GM19438 (cell line): ENCODE measurements at regions not wholly inside any gene's neighbourhood (a gene's known extent, or its start where the extent isn't known, plus 50 kb on each side); places are given as distances from the start of the nearest gene placed in this dataset.
"Not testable (repeated sequence)": the region's sequence is repeated elsewhere in the genome, so short reads cannot be mapped to it uniquely, and the experiment has no call there.

ENCODE experiments used
- ATAC-seq: cut with Tn5 transposase; IDR thresholded peaks from one replicate; pipeline ENCODE4 v1.9.1; 2021; ENCODE audit warnings: low read depth; ENCODE audit not compliant: unreplicated experiment

DNA sequence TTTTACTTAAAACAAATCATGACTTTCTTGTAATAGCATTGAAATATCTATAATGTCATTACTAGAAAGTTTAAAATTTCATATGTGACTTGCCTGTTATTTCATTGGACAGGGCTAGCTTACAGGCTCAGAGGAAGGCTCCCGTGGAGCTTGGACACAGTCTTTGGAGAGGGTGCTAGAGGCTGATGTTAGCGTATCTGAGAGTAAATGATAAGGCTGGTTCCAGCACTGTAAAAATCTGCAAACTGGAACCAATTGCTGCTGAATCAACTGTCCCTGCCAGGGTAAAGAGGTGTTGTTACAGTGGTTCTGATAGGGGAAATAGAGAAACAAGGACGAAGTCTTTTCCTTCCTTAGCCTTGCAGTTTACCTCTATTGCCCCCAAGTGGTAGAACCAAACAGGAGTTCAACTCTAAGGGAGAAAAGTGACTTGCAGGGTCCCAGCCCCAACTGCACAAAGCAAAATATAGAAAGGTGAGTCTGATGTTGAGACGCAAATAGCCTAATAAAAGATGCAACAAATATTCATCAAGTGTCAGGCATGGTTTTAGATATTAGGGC lies 901.7 kb downstream of the DIAPH3 start:
- ATAC-seq: no peak

DNA sequence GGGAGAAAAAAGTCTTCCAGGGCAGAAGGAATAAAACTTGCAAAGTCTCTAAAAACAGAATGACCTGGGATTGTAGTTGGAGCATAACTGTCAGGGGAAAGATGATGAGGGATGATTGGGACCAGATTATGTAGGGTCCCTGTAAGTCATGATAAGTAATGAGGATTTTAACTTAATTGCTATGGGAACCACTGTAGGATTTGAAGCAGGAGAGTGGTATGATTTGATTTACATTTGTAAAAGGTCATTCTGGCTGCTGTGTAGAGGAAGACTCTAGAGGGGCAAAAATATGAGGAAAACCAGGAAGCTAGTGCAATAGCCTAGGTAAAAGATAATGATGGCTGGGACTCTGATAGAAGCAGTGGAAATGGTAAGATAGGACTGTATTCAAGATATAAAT lies 900.2 kb downstream of the DIAPH3 start:
- ATAC-seq: no peak

DNA sequence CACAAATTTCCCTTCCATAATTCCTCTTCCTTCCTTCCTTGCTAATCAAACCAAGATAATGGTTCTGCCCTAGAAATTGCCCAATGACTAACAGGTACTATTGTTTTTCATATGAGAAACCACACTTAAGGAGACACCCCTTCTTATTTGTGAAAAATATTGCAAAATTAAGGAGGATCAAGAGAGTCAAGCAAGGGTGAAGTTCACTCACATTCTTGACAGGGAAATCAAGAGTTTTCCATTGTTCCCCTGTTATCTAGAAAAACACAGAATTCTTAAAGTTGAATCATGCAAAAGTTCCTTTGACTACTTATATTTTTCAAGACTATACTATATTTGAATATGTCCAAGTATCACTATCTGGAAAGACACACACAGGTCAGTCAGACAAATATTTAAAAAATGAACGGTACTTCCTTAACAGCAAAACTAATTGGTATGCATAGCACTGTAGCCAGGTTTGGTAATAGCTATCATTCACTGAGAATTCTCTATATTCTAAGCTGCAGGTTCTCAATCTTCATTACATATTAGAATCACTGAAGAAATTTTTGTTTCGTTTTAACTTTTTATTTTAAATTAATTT lies 897.2 kb downstream of the DIAPH3 start:
- ATAC-seq: no peak

DNA sequence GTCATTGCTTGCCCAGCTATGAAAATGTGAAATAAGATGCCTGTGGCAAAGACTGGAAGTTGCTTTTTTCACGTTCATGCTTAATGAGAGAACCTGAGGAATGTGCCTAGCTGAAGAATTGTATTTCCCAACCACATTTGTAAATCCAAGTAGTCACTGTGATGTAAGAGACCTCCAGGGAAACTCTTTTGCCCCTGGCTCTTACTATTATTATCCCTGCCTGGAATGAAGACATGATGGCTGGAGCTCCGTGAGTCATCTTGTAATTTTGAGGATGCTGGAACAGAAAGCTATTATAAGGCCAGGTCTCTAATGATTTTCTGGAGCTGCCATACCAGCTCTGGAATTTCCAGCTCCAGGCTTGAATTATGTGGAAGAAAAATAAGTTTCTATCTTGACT lies 894.3 kb downstream of the DIAPH3 start:
- no peak for ATAC-seq

DNA sequence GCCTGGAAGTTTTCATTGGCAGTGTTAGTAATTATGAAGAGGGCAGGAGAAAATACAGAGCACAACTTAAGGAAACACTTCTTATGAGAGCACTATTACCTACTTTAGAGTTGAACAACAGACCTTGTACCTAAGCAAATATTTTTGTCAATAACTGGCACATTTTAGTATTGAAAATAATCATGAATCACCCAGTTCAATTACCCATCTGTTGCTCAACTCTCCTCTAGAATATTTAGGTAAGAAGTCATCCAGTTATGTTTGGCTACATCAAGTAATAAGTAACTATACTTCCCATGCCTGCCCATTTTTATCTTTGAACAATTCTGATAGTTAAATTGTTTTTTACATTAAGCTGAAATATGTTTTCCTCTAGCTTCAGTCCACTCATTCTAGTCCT lies 893.4 kb downstream of the DIAPH3 start:
- ATAC-seq: no peak

DNA sequence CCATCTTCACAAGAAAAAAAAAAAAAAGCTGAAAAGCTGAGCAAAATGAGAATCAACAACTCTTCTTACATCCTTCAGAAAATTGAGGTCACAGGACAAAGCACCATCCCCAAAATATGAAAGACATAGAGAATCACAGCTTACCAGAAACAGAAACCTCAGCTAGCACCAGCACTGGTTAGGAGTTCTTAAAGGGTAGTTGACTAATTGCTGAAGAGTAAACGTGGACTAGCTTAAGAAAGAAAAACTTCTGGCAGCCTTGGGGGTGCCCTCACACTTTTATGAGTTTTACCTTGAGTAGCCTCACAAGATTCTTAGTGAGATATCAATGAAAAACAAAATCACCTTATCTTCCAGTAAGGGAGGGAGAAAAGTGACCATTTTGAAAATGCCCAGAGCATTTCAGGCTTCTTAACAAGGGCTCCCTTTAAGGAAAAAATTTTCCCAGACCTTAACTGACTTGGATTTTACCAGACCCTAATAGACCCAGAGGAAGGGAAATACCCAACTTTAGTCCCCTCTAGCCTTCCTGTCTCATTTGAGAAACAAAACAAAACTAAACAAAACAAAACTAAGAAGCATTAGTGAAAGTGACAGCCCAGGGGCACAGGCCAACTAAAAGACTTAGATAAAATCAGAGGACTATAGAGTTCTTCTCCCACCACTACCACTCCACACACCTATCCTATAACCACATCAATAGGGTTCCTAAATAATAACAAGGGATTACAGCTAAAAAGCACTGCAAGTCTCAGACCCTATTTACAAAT lies 888.6 kb downstream of the DIAPH3 start:
- no peak for ATAC-seq

DNA sequence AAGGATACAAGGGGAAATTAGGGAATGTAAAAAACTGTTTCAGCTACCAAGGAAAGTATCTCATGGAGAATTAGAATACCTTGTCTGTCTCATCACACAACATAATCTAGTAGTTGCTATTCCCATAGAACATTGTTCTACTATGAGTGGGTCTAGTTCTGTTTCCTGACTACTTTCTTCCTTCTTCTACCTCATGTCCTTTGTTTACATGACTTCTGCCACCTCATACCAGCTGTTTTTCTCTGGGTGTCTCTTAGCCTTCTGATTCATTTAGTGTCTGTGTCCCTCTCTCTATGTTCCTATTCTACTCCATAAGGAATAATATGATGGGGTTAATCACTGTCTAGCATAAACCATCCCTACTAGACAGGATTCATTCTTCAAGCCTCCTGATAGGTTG lies 887.3 kb downstream of the DIAPH3 start:
- no peak for ATAC-seq

DNA sequence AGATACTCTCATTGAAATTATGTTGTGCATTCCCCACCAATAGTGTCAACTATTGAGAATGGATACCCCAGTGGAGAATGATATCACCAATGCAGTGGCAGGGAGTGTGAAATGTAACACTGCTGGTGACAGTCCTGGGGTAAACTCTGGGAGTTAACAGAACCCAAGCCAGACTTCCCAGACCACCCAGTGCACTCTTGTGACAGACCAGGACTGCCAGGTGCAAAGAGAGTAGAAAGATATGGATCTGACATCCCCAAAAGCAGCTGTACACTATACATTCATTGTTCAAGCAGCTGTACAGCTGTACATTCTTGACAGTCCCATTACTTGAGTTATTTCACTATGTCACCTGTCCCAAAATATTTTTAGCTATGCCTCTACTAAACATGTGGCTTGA lies 886.6 kb downstream of the DIAPH3 start:
- no peak for ATAC-seq

DNA sequence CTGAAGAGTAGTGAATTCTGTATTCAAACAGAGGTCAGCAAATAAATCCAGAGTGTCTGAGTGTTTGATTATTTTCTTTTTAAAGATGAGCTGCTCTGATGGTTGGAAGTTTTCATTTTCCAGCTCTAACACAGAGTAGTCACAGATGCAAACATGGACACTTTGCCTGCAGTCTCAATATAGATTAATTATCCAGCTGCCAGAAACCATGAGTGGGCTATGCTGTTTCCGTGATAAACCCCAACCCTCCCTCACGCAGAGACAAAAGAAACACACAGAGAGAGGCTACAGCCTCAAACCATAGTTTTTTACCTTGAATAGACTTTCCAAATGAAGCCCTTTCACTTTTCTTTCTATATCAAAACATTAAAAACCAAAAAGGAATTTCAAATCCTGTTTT lies 884.7 kb downstream of the DIAPH3 start:
- no peak for ATAC-seq

DNA sequence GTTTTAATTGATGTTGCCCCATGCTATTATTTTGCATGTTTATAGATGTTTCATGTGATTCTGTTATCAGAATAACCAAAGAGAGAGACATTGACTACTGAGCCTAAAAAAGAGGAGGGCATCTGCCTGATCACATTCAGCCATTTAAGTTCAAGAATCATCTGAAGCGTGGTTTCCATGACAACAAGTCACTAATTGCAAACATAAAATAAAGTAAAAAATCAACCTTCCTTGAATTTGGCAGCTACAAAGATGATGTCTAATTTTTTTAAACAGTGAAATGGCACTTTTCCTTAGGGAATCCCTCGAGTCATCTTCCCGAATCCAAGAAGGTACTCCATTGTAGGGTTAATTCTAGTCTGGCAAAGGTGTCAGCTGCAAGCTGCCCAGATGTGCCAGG lies 884.2 kb downstream of the DIAPH3 start:
- ATAC-seq: no peak

DNA sequence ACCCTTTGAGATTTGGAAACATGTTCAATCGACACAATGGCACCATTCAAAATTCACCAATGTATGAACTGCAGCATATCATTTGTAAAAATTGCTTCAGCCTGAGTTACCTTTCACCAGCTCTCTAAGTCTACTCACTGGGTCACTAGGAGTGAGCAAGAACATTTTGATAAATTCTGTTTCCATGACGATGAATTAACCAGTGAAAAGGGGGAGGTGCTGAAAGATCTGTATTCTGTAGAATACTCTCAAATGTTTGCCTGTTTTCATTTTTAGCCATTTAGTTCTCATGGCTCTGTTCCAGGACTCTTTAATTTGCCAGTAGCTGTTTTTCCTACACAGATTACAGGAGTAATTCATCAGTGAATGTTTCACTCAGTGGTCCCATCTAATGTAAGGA lies 883.4 kb downstream of the DIAPH3 start:
- no peak for ATAC-seq

DNA sequence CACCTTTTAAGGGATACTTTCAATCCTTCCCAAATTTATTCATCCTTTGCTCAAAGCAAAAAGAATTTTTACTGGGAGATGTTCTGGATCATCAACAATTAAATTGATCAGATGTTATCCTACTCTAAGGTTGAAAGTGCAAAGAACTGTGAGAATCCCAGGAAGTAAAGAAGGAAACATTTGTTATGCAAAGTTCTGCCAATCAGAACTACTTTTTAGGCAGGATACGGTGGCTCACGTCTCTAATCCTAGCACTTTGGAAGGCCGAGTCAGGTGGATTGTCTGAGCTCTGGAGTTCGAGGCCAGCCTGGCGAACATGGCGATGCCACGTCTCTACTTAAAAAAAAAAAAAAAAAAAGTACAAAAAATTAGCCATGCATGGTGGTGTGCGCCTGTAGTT lies 882.3 kb downstream of the DIAPH3 start:
- no peak for ATAC-seq

DNA sequence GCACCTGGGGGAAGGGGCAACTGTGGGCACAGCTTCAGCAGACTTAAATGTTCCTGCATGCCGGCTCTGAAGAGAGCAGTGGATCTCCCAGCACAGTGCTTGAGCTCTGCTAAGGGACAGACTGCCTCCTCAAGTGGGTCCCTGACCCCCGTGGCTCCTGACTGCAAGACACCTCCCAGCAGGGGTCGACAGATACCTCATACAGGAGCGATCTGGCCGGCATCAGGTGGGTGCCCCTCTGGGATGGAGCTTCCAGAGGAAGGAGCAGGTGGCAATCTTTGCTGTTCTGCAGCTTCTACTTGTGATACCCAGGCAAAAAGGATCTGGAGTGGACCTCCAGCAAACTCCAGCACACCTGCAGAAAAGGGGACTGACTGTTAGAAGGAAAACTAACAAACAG lies 871.5 kb downstream of the DIAPH3 start:
- ATAC-seq: not testable (repeated sequence)

DNA sequence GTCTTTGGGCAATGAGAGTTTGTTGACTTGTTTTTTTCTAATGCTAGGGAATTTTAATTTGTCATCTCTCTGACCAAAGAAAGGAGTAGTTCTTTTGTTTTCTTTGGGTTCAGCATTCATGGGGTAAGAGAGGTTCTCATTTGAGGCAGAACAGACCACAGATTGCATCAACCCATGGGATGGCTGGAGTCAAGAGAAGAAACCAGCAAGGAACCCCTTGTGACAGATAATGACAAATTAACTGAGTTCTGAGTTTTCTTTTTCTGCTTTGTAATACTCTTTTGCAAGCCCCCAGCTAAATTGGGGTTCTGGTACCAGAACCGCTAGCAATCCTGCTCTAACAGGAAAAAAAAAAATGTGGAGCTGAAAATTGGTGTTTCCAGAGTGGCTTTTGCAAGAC lies 864.1 kb downstream of the DIAPH3 start:
- ATAC-seq: no peak

DNA sequence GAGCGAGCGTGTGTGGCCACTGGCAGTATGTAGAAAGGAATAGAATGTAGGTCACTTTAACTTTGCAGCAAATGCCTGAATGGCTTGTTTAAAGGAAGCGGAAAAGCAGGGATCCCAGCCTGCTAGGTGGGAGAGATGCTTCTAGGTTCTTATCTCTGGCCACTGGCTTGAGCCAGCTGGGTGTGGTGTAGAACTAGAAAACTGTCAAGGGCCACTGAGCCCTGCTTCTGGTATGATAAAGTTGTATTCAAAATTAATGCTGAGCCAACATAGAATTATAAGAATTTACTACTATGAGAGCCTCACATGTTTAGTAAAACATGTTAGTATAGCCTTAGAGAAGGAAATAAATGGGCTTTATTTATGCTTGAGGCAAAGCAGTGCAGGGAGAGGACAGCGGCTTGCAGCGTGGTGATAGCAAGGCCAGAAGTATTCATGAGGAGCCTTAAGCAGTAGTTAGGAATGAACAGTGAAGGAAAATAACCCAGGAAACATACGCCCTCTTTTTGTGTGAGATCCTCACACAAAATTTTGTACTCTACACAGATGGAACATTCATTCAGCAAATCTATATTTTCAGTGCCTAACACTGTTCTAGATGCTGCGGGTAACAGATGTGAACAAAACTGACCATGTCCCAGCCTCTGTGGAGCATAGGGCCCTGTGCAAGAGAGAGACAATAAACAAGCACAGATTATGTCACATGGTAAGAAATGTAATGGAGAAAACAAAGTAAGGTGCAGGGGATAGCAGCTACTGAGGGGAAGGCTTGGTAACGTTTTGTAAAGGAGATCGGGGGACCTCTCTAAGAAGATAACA lies 863.2 kb downstream of the DIAPH3 start:
- no peak for ATAC-seq

DNA sequence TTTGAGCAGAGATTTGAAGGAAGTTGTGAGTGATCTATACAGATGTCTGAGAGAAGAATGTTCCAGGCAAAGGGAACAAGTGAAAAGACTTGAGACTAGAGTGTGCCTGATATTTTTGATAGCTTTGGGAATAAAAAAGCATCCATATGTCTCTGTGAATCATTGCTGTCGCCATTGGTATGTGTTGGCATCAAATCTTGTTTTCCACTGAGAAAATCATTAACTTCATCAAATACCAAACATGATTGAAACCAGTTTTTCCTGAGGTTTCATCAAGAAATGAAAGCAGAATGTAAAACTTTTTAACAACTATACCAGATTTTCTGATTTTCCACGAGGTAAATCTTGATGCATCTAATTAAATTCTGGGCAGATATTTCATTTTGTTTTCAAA lies 862.6 kb downstream of the DIAPH3 start:
- ATAC-seq: no peak

DNA sequence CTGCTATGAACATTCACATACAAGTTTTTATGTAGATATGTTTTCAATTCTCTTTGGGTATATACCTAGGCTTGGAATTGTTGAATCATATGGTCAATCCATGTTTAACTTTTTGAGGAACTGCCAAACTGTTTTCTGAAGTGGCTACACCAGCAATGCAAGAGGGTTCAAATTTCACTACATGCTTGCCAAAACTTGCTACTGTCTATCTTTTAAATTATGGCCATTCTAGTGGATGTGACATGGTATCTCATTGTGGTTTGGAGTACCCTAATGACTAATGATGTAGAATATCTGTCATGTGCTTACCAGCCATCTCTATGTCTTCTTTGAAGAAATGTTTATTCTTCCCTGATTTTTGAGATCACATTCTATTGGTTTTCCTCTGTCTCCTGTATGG lies 860.3 kb downstream of the DIAPH3 start:
- no peak for ATAC-seq

DNA sequence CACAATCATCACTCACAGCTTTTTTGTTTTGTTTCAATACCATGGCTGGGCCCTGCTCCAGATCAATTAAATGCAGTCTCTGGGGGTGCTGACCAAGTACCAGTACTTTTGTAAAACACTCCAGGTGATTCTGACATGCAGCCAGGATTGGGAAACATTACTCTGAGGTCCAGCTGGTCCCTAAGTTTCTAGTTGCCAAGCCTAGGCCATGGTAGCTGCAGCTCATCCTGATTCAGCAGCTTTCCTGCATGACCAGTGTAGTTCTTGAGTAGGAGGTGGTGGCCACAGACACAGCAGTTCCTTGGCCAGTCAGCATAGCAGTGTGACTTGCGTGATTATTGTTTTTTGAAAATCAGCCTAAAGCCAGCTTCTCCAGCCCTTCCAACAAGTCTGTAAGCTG lies 859.1 kb downstream of the DIAPH3 start:
- no peak for ATAC-seq

DNA sequence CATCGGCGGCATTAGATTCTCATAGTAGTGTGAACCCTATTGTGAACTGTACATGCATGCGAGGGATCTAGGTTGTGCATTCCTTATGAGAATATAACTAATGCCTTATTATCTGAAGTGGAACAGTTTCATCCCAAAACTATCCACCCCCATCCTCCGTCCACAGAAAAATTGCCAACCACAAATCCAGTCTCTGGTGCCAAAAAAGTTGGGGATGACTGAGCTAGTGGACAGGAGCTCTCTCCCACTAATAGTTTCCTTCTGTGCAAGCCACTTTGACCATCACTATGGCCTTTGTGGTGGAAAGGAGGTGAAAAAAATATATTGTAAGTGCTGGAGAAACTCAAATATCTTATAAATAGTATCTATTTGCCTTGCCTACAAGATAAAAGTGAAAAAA lies 857.8 kb downstream of the DIAPH3 start:
- ATAC-seq: no peak

DNA sequence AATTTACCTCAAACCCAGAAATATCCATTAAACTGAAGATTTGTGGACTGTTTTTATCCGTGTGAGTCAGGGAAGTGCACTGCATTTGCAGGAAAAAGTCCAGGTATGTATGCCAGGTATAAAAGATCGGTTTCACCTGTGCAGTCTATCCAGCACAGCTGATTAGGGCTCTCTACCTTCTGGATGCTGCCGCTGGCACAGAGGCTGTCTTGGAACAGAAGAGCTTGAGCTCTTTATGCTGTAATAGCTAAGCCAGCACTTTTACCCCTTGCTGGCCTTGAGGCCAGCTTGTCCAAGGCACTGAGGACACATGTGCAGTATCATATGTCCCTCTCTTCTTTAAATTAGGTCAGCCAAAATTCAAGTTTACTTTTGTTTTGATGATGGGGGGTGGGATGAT lies 851.0 kb downstream of the DIAPH3 start:
- no peak for ATAC-seq

DNA sequence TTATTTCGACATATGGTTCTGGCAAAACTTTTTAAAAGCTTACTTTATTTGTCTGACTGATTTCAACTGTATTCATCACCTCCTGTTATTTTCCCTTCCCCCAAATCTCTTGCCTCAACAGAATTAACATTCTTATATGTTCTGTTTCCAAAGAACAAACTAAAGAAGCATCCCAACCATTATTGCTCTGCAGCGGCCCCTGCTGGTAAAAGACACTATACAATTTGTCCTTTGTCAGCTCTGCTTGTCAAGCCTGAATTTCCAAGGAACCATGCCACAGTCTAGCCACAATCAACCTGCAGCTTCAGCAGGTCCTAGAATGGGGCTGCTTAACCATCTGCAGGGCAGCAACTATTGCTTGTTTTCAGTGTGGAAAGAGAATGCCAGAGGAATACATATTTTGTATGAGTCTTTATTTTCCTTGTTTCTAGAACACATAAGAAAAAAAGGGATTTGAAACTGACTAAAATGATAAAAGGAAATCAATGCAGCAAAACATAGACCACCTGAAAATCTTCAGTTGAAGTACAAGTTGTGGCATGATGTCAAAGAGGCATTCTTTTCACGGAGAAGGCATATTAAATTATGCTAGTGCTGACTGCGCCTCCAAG lies 845.3 kb downstream of the DIAPH3 start:
- peak; percentile 73 for ATAC-seq
